ENCODE measurements at regions not wholly inside any gene's neighbourhood (a gene's known extent, or its start where the extent isn't known, plus 50 kb on each side); places are given as distances from the start of the nearest gene placed in this dataset.

DNA sequence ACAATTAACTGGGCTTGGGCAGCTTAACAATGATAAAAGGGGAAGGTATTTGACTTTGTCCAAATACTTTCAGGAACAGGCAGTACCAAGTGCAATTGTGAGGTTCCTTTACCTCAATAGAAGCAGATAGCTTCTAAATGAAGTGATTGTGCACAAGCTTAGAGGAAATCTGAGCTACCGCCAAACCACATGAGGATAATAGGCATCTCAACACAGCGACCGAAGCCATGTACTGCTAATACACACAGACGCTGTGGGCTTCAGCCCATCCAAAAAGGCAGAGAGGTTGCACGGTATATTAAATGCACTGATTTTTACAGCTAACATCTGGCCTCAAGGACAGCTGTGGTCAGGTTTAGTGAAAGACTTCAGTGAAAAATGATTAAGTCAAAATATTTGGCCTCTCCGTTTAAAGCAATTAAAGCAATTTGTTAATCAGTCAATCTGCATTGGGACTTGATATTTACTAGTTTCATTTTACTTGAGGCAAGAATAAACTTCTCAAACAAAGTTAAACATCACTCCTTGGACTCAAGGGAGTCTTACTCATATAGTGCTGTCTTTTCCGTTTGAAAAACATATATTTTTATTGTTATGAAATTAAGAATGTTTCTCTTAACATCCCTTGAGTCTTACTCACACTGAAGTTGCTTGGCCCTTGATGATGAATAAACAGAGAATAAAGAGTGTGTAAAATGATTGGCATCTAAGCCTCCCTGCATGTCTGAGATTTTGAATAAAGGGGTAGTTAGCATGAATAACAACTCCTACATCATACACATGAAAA is 306.3 kb downstream of the C7orf25 start:
- TF ChIP-seq CTCF (IDR thresholded peaks at IDR 0.05), result no peak

GRCh38 chr7:42603496-42603895 is 308.4 kb downstream of the C7orf25 start:
- no peak for TF ChIP-seq CTCF (IDR thresholded peaks at IDR 0.05)

GRCh38 chr7:42597300-42597699 is 314.6 kb downstream of the C7orf25 start:
- TF ChIP-seq CTCF (IDR thresholded peaks at IDR 0.05), result no peak

DNA sequence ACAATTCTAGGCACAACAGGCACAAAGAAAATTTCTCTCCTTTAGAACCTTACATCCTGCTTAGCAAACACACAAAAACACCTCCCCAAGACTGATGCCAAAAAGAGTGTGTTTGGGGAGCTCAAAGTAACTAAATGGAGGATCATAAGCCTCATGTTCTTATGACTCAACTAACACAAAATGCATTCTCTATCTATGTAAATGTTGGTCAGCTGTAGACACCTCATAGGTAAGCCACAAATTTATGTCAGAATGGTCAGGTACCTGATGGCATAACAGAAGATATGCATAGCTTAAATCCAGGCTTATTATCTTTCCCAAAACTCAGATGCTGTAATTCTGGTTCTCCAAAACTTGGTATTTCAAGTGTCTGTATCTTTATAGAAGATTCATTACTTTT is 315.1 kb downstream of the C7orf25 start:
- no peak for TF ChIP-seq CTCF (IDR thresholded peaks at IDR 0.05)

DNA sequence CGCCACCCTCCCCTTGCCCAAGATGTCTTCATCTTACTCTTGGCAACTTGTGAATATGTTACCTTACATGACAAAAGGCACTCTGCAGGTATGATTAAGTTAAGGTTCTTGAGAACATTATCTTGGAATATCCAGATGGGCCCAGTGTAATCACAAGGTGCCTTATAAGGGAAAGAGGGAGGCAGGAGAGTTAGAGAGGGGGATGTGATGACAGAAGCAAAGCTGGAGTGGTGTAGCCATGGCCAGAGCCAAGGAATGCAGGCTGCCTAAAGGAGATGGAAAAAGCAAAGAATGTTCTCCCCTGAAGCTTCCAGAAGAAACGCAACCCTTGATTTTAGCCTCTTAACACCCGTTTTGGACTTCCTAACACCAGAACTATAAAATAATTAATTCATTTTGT is 318.0 kb downstream of the C7orf25 start:
- TF ChIP-seq CTCF (IDR thresholded peaks at IDR 0.05), result no peak

DNA sequence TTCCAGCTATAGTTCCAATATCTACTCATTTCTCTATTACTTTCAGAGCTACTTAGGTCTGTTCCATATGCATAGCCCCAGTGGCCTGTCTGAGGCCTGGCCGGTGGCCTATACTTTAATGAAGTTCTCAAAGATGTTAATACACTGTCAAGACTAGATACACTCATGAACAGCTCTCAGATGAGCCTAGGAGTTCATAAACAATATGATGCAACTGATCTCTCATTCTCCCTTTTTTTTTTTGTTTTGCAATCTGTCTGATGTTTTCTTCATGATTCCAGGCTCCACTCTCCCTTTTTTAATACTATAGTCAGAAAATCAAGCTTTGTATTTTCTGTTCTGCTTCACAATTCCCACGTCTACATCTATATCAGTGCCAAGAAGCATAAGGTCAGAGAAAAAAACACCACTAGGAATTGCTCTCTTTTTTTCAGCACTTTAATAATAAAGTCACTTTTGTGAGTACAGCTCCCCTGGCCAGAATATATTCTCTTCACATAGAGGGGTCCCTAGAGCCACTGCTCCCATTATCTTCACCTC is 321.0 kb downstream of the C7orf25 start:
- TF ChIP-seq CTCF (IDR thresholded peaks at IDR 0.05), result no peak

DNA sequence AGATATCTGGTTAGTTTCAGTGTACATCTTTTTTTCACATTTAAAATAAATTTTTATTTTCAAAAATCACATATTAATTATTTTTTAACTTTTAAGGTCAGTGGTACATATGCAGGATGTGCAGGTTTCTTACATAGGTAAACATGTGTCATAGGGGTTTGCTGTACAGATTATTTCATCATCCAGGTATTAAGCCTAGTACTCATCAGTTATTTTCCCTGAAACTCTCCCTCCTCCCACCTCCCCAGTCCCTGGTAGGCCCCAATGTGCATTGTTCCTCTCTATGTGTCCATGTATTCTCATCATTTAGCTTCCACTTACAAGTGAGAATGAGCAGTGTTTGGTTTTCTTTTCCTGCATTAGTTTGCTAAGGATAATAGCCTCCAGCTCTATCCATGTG is 323.0 kb downstream of the C7orf25 start:
- no peak for TF ChIP-seq CTCF (IDR thresholded peaks at IDR 0.05)

All from LNCAP (cell line).